Heart left ventricle (tissue), 13 donors: ENCODE measurements at regions not wholly inside any gene's neighbourhood (a gene's known extent, or its start where the extent isn't known, plus 50 kb on each side); places are given as distances from the start of the nearest gene placed in this dataset.

Experiments
- POLR2A ChIP-seq, 2 donors: fragments of 450-650 bp; IDR thresholded peaks; one replicate each; pipeline ENCODE4 v1.6.1; 2017; ENCODE audit warnings: antibody characterized with exemption in 2 of 2, mild to moderate bottlenecking in 2 of 2, moderate library complexity in 2 of 2
- TF ChIP-seq, protein P1 (sequence below), 12 donors: fragments of 200-600 bp; sonication (generic) in 4 of 12; IDR thresholded peaks; one replicate each; pipeline versions ENCODE4 v1.5.0 to v1.8.0; 2018 to 2022; ENCODE audit warnings: antibody characterized with exemption in 12 of 12, mild to moderate bottlenecking in 5 of 12
- donor health status: ischemic (EF 13 %, LVEDD 7.1; RV severe dilation, severe dysfunction).
- donor health status: DM: no; HTN: yes; CAD: no.
- donor health status: DM: no; HTN: no; CAD: no.
- donor health status: ischemic (EF 25% LVEDD 6.9; RV normal size, moderate dysfunction).
- donor health status: ischemic (EF 25% LVEDD 5.7; RV mildly dilated, moderate dysfunction).
- donor health status: ischemic (EF 35%, LVEDD 5.7; RV mildly dilated, moderate dysfunction).
- donor health status: nonischemic (EF 11% LVEDD 7.7; RV severe dilation, severe dysfunction).
- donor health status: DM: yes; HTN: yes; CAD: no.
- donor health status: PGD.
- donor health status: ischemic (EF 29% LVEDD 5.4; RV normal size, mild dysfunction).
- donor health status: nonischemic (EF 23%, LVEDD 6.1; RV moderate dilation, normal function).

DNA sequence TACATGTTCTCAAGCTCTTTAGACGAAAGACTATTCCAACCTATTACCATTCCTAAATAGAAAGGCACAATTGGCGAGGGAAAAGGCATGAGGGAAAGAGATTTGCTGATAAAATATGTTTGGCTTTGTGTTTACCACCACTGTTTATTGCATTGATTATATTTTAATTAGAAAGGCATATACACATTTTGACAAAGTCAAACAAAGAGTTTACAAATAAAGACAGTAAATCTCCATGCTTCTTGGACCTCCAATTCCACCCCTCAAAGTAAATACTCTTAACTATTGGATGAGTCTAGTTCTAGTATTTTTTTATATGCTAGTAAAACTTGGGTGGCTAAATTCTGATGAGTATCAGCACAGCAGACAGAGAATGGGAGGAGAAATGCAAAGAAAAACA lies 521.4 kb downstream of the FBXO15 start:
- TF ChIP-seq, protein P1, sequence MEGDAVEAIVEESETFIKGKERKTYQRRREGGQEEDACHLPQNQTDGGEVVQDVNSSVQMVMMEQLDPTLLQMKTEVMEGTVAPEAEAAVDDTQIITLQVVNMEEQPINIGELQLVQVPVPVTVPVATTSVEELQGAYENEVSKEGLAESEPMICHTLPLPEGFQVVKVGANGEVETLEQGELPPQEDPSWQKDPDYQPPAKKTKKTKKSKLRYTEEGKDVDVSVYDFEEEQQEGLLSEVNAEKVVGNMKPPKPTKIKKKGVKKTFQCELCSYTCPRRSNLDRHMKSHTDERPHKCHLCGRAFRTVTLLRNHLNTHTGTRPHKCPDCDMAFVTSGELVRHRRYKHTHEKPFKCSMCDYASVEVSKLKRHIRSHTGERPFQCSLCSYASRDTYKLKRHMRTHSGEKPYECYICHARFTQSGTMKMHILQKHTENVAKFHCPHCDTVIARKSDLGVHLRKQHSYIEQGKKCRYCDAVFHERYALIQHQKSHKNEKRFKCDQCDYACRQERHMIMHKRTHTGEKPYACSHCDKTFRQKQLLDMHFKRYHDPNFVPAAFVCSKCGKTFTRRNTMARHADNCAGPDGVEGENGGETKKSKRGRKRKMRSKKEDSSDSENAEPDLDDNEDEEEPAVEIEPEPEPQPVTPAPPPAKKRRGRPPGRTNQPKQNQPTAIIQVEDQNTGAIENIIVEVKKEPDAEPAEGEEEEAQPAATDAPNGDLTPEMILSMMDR (IDR thresholded peaks at IDR 0.05), result no peak
- no peak for TF ChIP-seq POLR2A (IDR thresholded peaks at IDR 0.05)
